ENCODE measurements at regions not wholly inside any gene's neighbourhood (a gene's known extent, or its start where the extent isn't known, plus 50 kb on each side); places are given as distances from the start of the nearest gene placed in this dataset.

GRCh38 chr3:124132813-124133212 lies 140.9 kb upstream of the ROPN1 start:
- intact Hi-C loops (cut with DNase I; ENCODE audit: low total_unique reads), result no loop called here
- TF ChIP-seq POLR2A (IDR thresholded peaks at IDR 0.05) (no peak), CTCF (IDR thresholded peaks at IDR 0.05) (no peak)
- no peak overlapping the region for H3K4me3 ChIP-seq (ENCODE audit: low read depth, poor library complexity, severe bottlenecking)
- DNase-seq (ENCODE audit: low spot score in 2 of 2), result no peak
- 32 to 41% methylated on average over 2 of the region's 2 CpGs for WGBS, 2 donors

GRCh38 chr3:124133366-124133940 lies 141.5 kb upstream of the ROPN1 start:
- 52 to 72% methylated on average over 6 of the region's 6 CpGs for WGBS, 2 donors
- no peak for DNase-seq (ENCODE audit: low spot score in 2 of 2)
- TF ChIP-seq POLR2A (IDR thresholded peaks at IDR 0.05) (no peak), CTCF (IDR thresholded peaks at IDR 0.05) (no peak)
- H3K4me3 ChIP-seq (ENCODE audit: low read depth, poor library complexity, severe bottlenecking), result no peak overlapping the region
- intact Hi-C loops (cut with DNase I; ENCODE audit: low total_unique reads), result no loop called here

GRCh38 chr3:124137216-124137615 lies 145.3 kb upstream of the ROPN1 start:
- DNase-seq (ENCODE audit: low spot score in 2 of 2), result no peak
- intact Hi-C loops (cut with DNase I; ENCODE audit: low total_unique reads), result no loop called here
- TF ChIP-seq CTCF (IDR thresholded peaks at IDR 0.05), result no peak
- TF ChIP-seq POLR2A (IDR thresholded peaks at IDR 0.05), result no peak
- H3K4me3 ChIP-seq (ENCODE audit: low read depth, poor library complexity, severe bottlenecking), result no peak overlapping the region

GRCh38 chr3:124138148-124138547 lies 146.2 kb upstream of the ROPN1 start:
- H3K4me3 ChIP-seq (ENCODE audit: low read depth, poor library complexity, severe bottlenecking), result no peak overlapping the region
- intact Hi-C loops (cut with DNase I; ENCODE audit: low total_unique reads), result no loop called here
- TF ChIP-seq POLR2A (IDR thresholded peaks at IDR 0.05), result no peak
- TF ChIP-seq CTCF (IDR thresholded peaks at IDR 0.05), result no peak
- no peak for DNase-seq (ENCODE audit: low spot score in 2 of 2)

- 78 to 82% methylated on average over 4 of the region's 4 CpGs for WGBS, 2 donors
- no peak overlapping the region for H3K4me3 ChIP-seq (ENCODE audit: low read depth, poor library complexity, severe bottlenecking)
- intact Hi-C loops (cut with DNase I; ENCODE audit: low total_unique reads), result no loop called here
- no peak for DNase-seq (ENCODE audit: low spot score in 2 of 2)
- TF ChIP-seq POLR2A (IDR thresholded peaks at IDR 0.05), result no peak
- no peak for TF ChIP-seq CTCF (IDR thresholded peaks at IDR 0.05)
Measured at GRCh38 chr3:124140746-124141145, 148.8 kb upstream of the ROPN1 start.

- DNase-seq (ENCODE audit: low spot score in 2 of 2), result no peak
- H3K4me3 ChIP-seq (ENCODE audit: low read depth, poor library complexity, severe bottlenecking), result no peak overlapping the region
- TF ChIP-seq CTCF (IDR thresholded peaks at IDR 0.05) (no peak), POLR2A (IDR thresholded peaks at IDR 0.05) (no peak)
- intact Hi-C loops (cut with DNase I; ENCODE audit: low total_unique reads), result no loop called here
- 48 to 56% methylated on average over 5 of the region's 5 CpGs for WGBS, 2 donors
Measured at GRCh38 chr3:124142389-124142970, 150.6 kb upstream of the ROPN1 start.
